K562 (cell line): ENCODE measurements at regions not wholly inside any gene's neighbourhood (a gene's known extent, or its start where the extent isn't known, plus 50 kb on each side); places are given as distances from the start of the nearest gene placed in this dataset.

ENCODE experiments used
- ATAC-seq: fragments of 200-7000 bp; cut with Tn5 transposase; 3 replicates; pipeline ENCODE4 v1.9.1; 2020; ENCODE audit warnings: moderate library complexity
- BruUV-seq: library from RNA; stranded (reverse); fragments of 400-500 nt; replicated peaks from 2 replicates; lab custom pipeline; 2021; lab: Mats Ljungman, UMichigan
- CTCF ChIA-PET: fragments of 300-600 bp; formaldehyde crosslinking; extraction: SDS; loops from one replicate; lab custom pipeline; 2021; ENCODE audit warnings: low intra/inter-chr PET ratio; lab: Yijun Ruan, JAX
- POLR2A ChIA-PET: fragments of 300-600, 350-650 bp; sonication (Branson Sonifier 250); formaldehyde crosslinking; extraction: SDS; loops from one replicate; lab custom pipeline; 2021; ENCODE audit warnings: antibody characterized with exemption, inconsistent platforms; lab: Yijun Ruan, JAX
- DNase-seq, 4 experiments: peaks; one replicate each; pipeline versions ENCODE4 v3.0.0 to v3.0.0-alpha.2; 2011 to 2018; ENCODE audit warnings: low spot score in 3 of 4, mixed read lengths in 3 of 4; ENCODE audit errors: extremely low read depth in 1 of 4
- FAIRE-seq: peaks from 2 replicates; lab custom pipeline; 2011; peaks lifted over from hg19 to GRCh38; lab: Jason Lieb, UNC
- H2AFZ ChIP-seq: 2 replicates; pipeline ENCODE4 v1.6.0; 2011; ENCODE audit warnings: low read depth, low read length, control low read depth, inconsistent platforms
- H3K27ac ChIP-seq: fragments of 200-600 bp; 3 replicates; pipeline ENCODE4 v1.8.0; 2011; ENCODE audit warnings: low read depth, mild to moderate bottlenecking, control low read depth, inconsistent platforms, low read length, moderate library complexity, mixed read lengths; ENCODE audit errors: extremely low read depth
- H3K27me3 ChIP-seq, 2 experiments: fragments of 300-600 bp in 1 of 2; 2 replicates in 1 of 2; 3 replicates in 1 of 2; pipeline versions ENCODE4 v1.6.0 to v1.8.0; 2011; ENCODE audit warnings: inconsistent platforms in 2 of 2, low read length in 2 of 2, mild to moderate bottlenecking in 1 of 2, mixed read lengths in 1 of 2, moderate library complexity in 1 of 2; ENCODE audit not compliant: control insufficient read depth in 2 of 2, insufficient read depth in 2 of 2
- H3K36me3 ChIP-seq: fragments of 300-600 bp; 3 replicates; pipeline ENCODE4 v1.8.0; 2011; ENCODE audit warnings: mild to moderate bottlenecking, low read length, inconsistent platforms; ENCODE audit not compliant: control insufficient read depth, insufficient read depth
- H3K4me1 ChIP-seq, 2 experiments: fragments of 200-600 bp in 1 of 2; replicated peaks in 1 of 2; 2 replicates in 1 of 2; 3 replicates in 1 of 2; pipeline versions ENCODE4 v1.5.1 to v1.8.0; 2011; ENCODE audit warnings: inconsistent platforms in 2 of 2, low read length in 2 of 2, mild to moderate bottlenecking in 1 of 2, mixed read lengths in 1 of 2, moderate library complexity in 1 of 2; ENCODE audit not compliant: control insufficient read depth in 2 of 2, insufficient read depth in 2 of 2
- H3K4me2 ChIP-seq: 2 replicates; pipeline ENCODE4 v1.6.1; 2011; ENCODE audit warnings: low read length, control low read depth, inconsistent platforms, mixed read lengths; ENCODE audit not compliant: insufficient read depth
- H3K4me3 ChIP-seq: fragments of 200-600 bp; sonication (generic), shearing (Covaris generic); 2 replicates; pipeline ENCODE4 v1.5.1; 2016; ENCODE audit warnings: control low read depth, inconsistent platforms
- H3K79me2 ChIP-seq: fragments of 200-600 bp; 3 replicates; pipeline ENCODE4 v1.8.0; 2011; ENCODE audit warnings: low read length, inconsistent platforms; ENCODE audit not compliant: control insufficient read depth, insufficient read depth
- H3K9ac ChIP-seq, 2 experiments: 2 replicates each; pipeline versions ENCODE4 v1.6.0 to v1.6.1; 2011; ENCODE audit warnings: low read depth in 2 of 2, low read length in 2 of 2, control low read depth in 1 of 2, inconsistent platforms in 1 of 2, mild to moderate bottlenecking in 1 of 2, mixed read lengths in 1 of 2; ENCODE audit not compliant: insufficient read depth in 1 of 2
- H3K9me1 ChIP-seq: one replicate; pipeline ENCODE4 v1.6.0; 2011; ENCODE audit warnings: inconsistent platforms, mild to moderate bottlenecking, low read length, moderate library complexity; ENCODE audit not compliant: control insufficient read depth, insufficient read depth
- H3K9me3 ChIP-seq: replicated peaks from 2 replicates; pipeline ENCODE4 v1.5.1; 2011; ENCODE audit warnings: low read depth, low read length, inconsistent platforms; ENCODE audit not compliant: control insufficient read depth, insufficient read depth
- H4K20me1 ChIP-seq: replicated peaks from 2 replicates; pipeline ENCODE4 v1.6.1; 2011; ENCODE audit warnings: low read length, inconsistent platforms, mixed read lengths; ENCODE audit not compliant: control insufficient read depth, insufficient read depth
- BCL6 ChIP-seq: fragments of 250-450 bp; sonication (Bioruptor Pico); IDR thresholded peaks from 2 replicates; pipeline ENCODE4 v1.4.0; 2020
- CREB1 ChIP-seq, 2 experiments: sonication (generic) in 1 of 2; formaldehyde crosslinking in 1 of 2; IDR thresholded peaks; 2 replicates each; pipeline versions ENCODE4 v1.6.1 to v1.8.0; 2012 to 2022; ENCODE audit warnings: inconsistent platforms in 1 of 2, mild to moderate bottlenecking in 1 of 2, missing genetic modification reagents in 1 of 2, moderate library complexity in 1 of 2
- E2F3 ChIP-seq: fragments of 250-450 bp; sonication (Bioruptor Pico); IDR thresholded peaks from 2 replicates; pipeline ENCODE4 v1.4.0; 2020; ENCODE audit warnings: mild to moderate bottlenecking
- EZH2 ChIP-seq: IDR thresholded peaks from 2 replicates; pipeline ENCODE4 v1.6.1; 2012; ENCODE audit warnings: low read depth, mild to moderate bottlenecking, inconsistent platforms, low read length, borderline replicate concordance
- HMBOX1 ChIP-seq: sonication (generic); IDR thresholded peaks from 2 replicates; pipeline ENCODE4 v1.6.1; 2016
- HMGN3 ChIP-seq: IDR thresholded peaks from 2 replicates; pipeline ENCODE4 v1.6.1; 2011; ENCODE audit warnings: borderline replicate concordance, low read depth, mild to moderate bottlenecking, mixed read lengths, low read length; ENCODE audit not compliant: insufficient read length; ENCODE audit errors: extremely low read depth
- KDM4B ChIP-seq, 2 experiments: fragments of 450-650 bp in 1 of 2; sonication (generic) in 1 of 2; IDR thresholded peaks; 2 replicates each; pipeline ENCODE4 v1.6.1; 2016 to 2017; ENCODE audit warnings: borderline replicate concordance in 2 of 2, antibody characterized with exemption in 1 of 2, low read depth in 1 of 2, mild to moderate bottlenecking in 1 of 2
- NELFE ChIP-seq: IDR thresholded peaks from 2 replicates; pipeline ENCODE4 v1.6.1; 2011; ENCODE audit warnings: mild to moderate bottlenecking; ENCODE audit not compliant: insufficient read depth, insufficient read length
- SIRT6 ChIP-seq: IDR thresholded peaks from one replicate; pipeline ENCODE4 v1.6.1; 2012; ENCODE audit warnings: low read depth, mild to moderate bottlenecking, control low read depth, inconsistent platforms, low read length, moderate library complexity
- SREBF2 ChIP-seq: sonication (generic); formaldehyde crosslinking; IDR thresholded peaks from 2 replicates; pipeline ENCODE4 v1.4.0; 2020; ENCODE audit warnings: mild to moderate bottlenecking, missing genetic modification reagents
- STAG1 ChIP-seq: sonication (generic); formaldehyde crosslinking; IDR thresholded peaks from 2 replicates; pipeline ENCODE4 v1.5.0; 2020; ENCODE audit warnings: missing genetic modification reagents, borderline replicate concordance
- STAT6 ChIP-seq: sonication (generic); formaldehyde crosslinking; IDR thresholded peaks from 2 replicates; pipeline ENCODE4 v1.8.1; 2023; ENCODE audit warnings: mild to moderate bottlenecking, missing genetic modification reagents
- XRCC4 ChIP-seq: IDR thresholded peaks from one replicate; pipeline ENCODE4 v1.6.1; 2011; ENCODE audit not compliant: insufficient read depth, insufficient read length; ENCODE audit errors: extremely low read depth
- ZNF174 ChIP-seq: fragments of 250-450 bp; sonication (Bioruptor Pico); IDR thresholded peaks from 2 replicates; pipeline ENCODE4 v1.4.0; 2020; ENCODE audit warnings: mild to moderate bottlenecking
- ZNF224 ChIP-seq: sonication (generic); formaldehyde crosslinking; IDR thresholded peaks from 2 replicates; pipeline ENCODE4 v1.8.0; 2022; ENCODE audit warnings: mild to moderate bottlenecking, missing genetic modification reagents
- WGBS: fragments of 100-300 bp; shearing (Covaris generic); methylation state at CpG from one replicate; pipeline ENCODE4 v1.1.6; 2016; ENCODE audit warnings: low coverage, mixed read lengths; ENCODE audit not compliant: insufficient coverage; ENCODE audit errors: missing lambda C conversion rate; 5-methylcytosine and 5-hydroxymethylcytosine counted together
- in situ Hi-C: fragments of 300-500 bp; cut with MboI; formaldehyde crosslinking; loops from 4 replicates; pipeline ENCODE4 v1.15.0; 2018; ENCODE audit warnings: inconsistent platforms, mixed read lengths
- intact Hi-C: fragments of 100-400 bp; cut with micrococcal nuclease; formaldehyde crosslinking; loops from 2 replicates; pipeline ENCODE4 v1.14.2; 2022
- TF ChIP-seq, protein P1 (sequence below): fragments of 250-450 bp; sonication (Bioruptor Pico); IDR thresholded peaks from 2 replicates; pipeline ENCODE4 v1.5.0; 2021; ENCODE audit warnings: mild to moderate bottlenecking, borderline replicate concordance

- no peaks in the 10 kb centered on the region for H3K4me1 ChIP-seq
- ChIA-PET CTCF (no interaction called here), POLR2A (no interaction called here)
- no peak overlapping the region for H3K4me3 ChIP-seq
- H4K20me1 ChIP-seq, result no peaks in the 10 kb centered on the region
- TF ChIP-seq XRCC4, result no peak
- no peak for TF ChIP-seq ZNF224 (CRISPR knock-in tag)
- TF ChIP-seq CREB1 (IDR thresholded peaks at IDR 0.05), result no peak
- no peak for TF ChIP-seq CREB1 (CRISPR knock-in tag; IDR thresholded peaks at IDR 0.05)
- no peak for TF ChIP-seq EZH2
- TF ChIP-seq E2F3, result no peak
- TF ChIP-seq BCL6 (CRISPR knock-in tag), result no peak
- TF ChIP-seq HMGN3, result no peak
- TF ChIP-seq SIRT6, result no peak
- no peak for TF ChIP-seq ZNF174 (CRISPR knock-in tag)
- TF ChIP-seq, protein P1, sequence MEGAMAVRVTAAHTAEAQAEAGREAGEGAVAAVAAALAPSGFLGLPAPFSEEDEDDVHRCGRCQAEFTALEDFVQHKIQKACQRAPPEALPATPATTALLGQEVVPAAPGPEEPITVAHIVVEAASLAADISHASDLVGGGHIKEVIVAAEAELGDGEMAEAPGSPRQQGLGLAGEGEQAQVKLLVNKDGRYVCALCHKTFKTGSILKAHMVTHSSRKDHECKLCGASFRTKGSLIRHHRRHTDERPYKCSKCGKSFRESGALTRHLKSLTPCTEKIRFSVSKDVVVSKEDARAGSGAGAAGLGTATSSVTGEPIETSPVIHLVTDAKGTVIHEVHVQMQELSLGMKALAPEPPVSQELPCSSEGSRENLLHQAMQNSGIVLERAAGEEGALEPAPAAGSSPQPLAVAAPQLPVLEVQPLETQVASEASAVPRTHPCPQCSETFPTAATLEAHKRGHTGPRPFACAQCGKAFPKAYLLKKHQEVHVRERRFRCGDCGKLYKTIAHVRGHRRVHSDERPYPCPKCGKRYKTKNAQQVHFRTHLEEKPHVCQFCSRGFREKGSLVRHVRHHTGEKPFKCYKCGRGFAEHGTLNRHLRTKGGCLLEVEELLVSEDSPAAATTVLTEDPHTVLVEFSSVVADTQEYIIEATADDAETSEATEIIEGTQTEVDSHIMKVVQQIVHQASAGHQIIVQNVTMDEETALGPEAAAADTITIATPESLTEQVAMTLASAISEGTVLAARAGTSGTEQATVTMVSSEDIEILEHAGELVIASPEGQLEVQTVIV (CRISPR knock-in tag), result no peak
- no peak for TF ChIP-seq HMBOX1
- TF ChIP-seq SREBF2, result no peak
- no peak for TF ChIP-seq NELFE
- no peak for TF ChIP-seq STAG1
- no peak for TF ChIP-seq STAT6
- no peak for TF ChIP-seq KDM4B (IDR thresholded peaks at IDR 0.05; ENCODE audit: borderline replicate concordance in 2 of 2, low read depth in 1 of 2)
- no peak overlapping the region for H3K4me2 ChIP-seq
- FAIRE-seq, result no peak
- H2AFZ ChIP-seq, result no peak overlapping the region
- H3K27ac ChIP-seq, result no peak overlapping the region
- H3K79me2 ChIP-seq, result no peaks in the 10 kb centered on the region
- intact Hi-C loops, result no loop called here
- no peak for DNase-seq
- no peak overlapping the region for H3K9ac ChIP-seq
- no peaks in the 10 kb centered on the region for H3K36me3 ChIP-seq
- 0% methylated on average over 2 of the region's 2 CpGs for whole genome bisulfite sequencing
- BruUV-seq, result no TSS peak
- no peaks in the 10 kb centered on the region for H3K9me3 ChIP-seq
- H3K27me3 ChIP-seq, result no peaks in the 10 kb centered on the region
- no peak for ATAC-seq
- in situ Hi-C loops, result no loop called here
- H3K9me1 ChIP-seq, result no peaks in the 10 kb centered on the region
Observed at GRCh38 chr5:61969755-61970154, 336.3 kb upstream of the KIF2A start.
